Mucosa of descending colon (tissue), 3 donors: ENCODE measurements at regions not wholly inside any gene's neighbourhood (a gene's known extent, or its start where the extent isn't known, plus 50 kb on each side); places are given as distances from the start of the nearest gene placed in this dataset.

Experiments used
- ATAC-seq: fragments of 200-7000 bp; cut with Tn5 transposase; one replicate; pipeline ENCODE4 v1.9.1; 2020; ENCODE audit warnings: mild to moderate bottlenecking, moderate library complexity
- DNase-seq, 3 donors: peaks; one replicate each; pipeline ENCODE4 v3.0.0-alpha.2; 2020
- H3K36me3 ChIP-seq: fragments of 200-600 bp; one replicate; pipeline ENCODE4 v1.8.0; 2021; ENCODE audit warnings: low read depth, mild to moderate bottlenecking
- H3K4me1 ChIP-seq: fragments of 200-600 bp; one replicate; pipeline ENCODE4 v1.8.0; 2021; ENCODE audit warnings: low read depth, mild to moderate bottlenecking
- H3K4me3 ChIP-seq: fragments of 200-600 bp; one replicate; pipeline ENCODE4 v1.8.0; 2021; ENCODE audit warnings: mild to moderate bottlenecking
- H3K9me3 ChIP-seq: fragments of 200-600 bp; one replicate; pipeline ENCODE4 v1.8.0; 2021; ENCODE audit warnings: mild to moderate bottlenecking
- CTCF ChIP-seq: fragments of 200-600 bp; IDR thresholded peaks from one replicate; pipeline ENCODE4 v1.8.0; 2022; ENCODE audit warnings: antibody characterized with exemption, mild to moderate bottlenecking
- intact Hi-C, 2 donors: fragments of 100-400 bp; cut with DNase I in 1 of 2; cut with micrococcal nuclease in 1 of 2; formaldehyde crosslinking; loops; one replicate each; pipeline versions ENCODE4 v1.11.0 to v1.11.1; 2022; cut with DNase I, micrococcal nuclease
- donor health status: DM: no; HTN: no; CAD: no; lungs with moderate emphysema.
- donor health status: DM: no; HTN: no; CAD: no.
- donor health status: DM: no; HTN: yes; CAD: no.

- DNase-seq (no peak), ATAC-seq (no peak)
- H3K36me3 ChIP-seq = no peaks in the 10 kb centered on the region
- no peaks in the 10 kb centered on the region for H3K4me1 ChIP-seq
- TF ChIP-seq CTCF = no peak
- no peaks in the 10 kb centered on the region for H3K9me3 ChIP-seq
- H3K4me3 ChIP-seq = no peak overlapping the region
- intact Hi-C loops = no loop called here
These were observed 613.2 kb downstream of the SLC4A3 start for GRCh38 chr2:220240641-220241040.

- intact Hi-C loops = no loop called here
- Histone ChIP-seq H3K36me3 (no peaks in the 10 kb centered on the region), H3K4me1 (no peaks in the 10 kb centered on the region), H3K9me3 (no peaks in the 10 kb centered on the region), H3K4me3 (no peak overlapping the region)
- DNase-seq = no peak
- no peak for TF ChIP-seq CTCF
- ATAC-seq = no peak
These were observed 614.0 kb downstream of the SLC4A3 start for GRCh38 chr2:220241423-220241822.

GRCh38 chr2:220243571-220243970, 616.1 kb downstream of the SLC4A3 start:
- no peaks in the 10 kb centered on the region for H3K4me1 ChIP-seq
- no peaks in the 10 kb centered on the region for H3K36me3 ChIP-seq
- intact Hi-C loops = no loop called here
- ATAC-seq (no peak), DNase-seq (no peak)
- no peak overlapping the region for H3K4me3 ChIP-seq
- no peaks in the 10 kb centered on the region for H3K9me3 ChIP-seq
- no peak for TF ChIP-seq CTCF

GRCh38 chr2:220246386-220246785, 619.0 kb downstream of the SLC4A3 start:
- H3K36me3 ChIP-seq = no peaks in the 10 kb centered on the region
- no peak for TF ChIP-seq CTCF
- H3K4me1 ChIP-seq = no peaks in the 10 kb centered on the region
- DNase-seq = no peak
- no peak overlapping the region for H3K4me3 ChIP-seq
- intact Hi-C loops = no loop called here
- no peaks in the 10 kb centered on the region for H3K9me3 ChIP-seq
- no peak for ATAC-seq

GRCh38 chr2:220247588-220248350, 620.3 kb downstream of the SLC4A3 start:
- ATAC-seq (no peak), DNase-seq (no peak)
- H3K36me3 ChIP-seq = no peaks in the 10 kb centered on the region
- H3K4me3 ChIP-seq = no peak overlapping the region
- intact Hi-C loops = no loop called here
- TF ChIP-seq CTCF = no peak
- no peaks in the 10 kb centered on the region for H3K9me3 ChIP-seq
- H3K4me1 ChIP-seq = no peaks in the 10 kb centered on the region

GRCh38 chr2:220259662-220260061, 632.2 kb downstream of the SLC4A3 start:
- H3K4me1 ChIP-seq = no peaks in the 10 kb centered on the region
- ATAC-seq (no peak), DNase-seq (no peak)
- TF ChIP-seq CTCF = no peak
- no peaks in the 10 kb centered on the region for H3K36me3 ChIP-seq
- intact Hi-C loops = no loop called here
- H3K4me3 ChIP-seq = no peak overlapping the region
- H3K9me3 ChIP-seq = no peaks in the 10 kb centered on the region
